GM13977 (cell line): ENCODE measurements at regions not wholly inside any gene's neighbourhood (a gene's known extent, or its start where the extent isn't known, plus 50 kb on each side); places are given as distances from the start of the nearest gene placed in this dataset.
"Not testable (repeated sequence)": the region's sequence is repeated elsewhere in the genome, so short reads cannot be mapped to it uniquely, and the experiment has no call there.

Source experiments
- DNase-seq: peaks from one replicate; pipeline ENCODE4 v3.0.0; 2012; ENCODE audit warnings: low spot score
- in situ Hi-C: fragments of 300-500 bp; cut with MboI; formaldehyde crosslinking; loops from one replicate; pipeline ENCODE4 v1.12.0; 2022; ENCODE audit warnings: low sequenced_read_pairs, low pct_unique_long_range_greater_than_20kb, mixed read lengths, inconsistent platforms; ENCODE audit not compliant: unreplicated experiment
- TF ChIP-seq, protein P1 (sequence below): IDR thresholded peaks from 2 replicates; pipeline ENCODE4 v1.5.1; 2012; ENCODE audit warnings: mild to moderate bottlenecking, control low read depth; ENCODE audit not compliant: insufficient read depth; ENCODE audit errors: extremely low read depth, missing control alignments

DNA sequence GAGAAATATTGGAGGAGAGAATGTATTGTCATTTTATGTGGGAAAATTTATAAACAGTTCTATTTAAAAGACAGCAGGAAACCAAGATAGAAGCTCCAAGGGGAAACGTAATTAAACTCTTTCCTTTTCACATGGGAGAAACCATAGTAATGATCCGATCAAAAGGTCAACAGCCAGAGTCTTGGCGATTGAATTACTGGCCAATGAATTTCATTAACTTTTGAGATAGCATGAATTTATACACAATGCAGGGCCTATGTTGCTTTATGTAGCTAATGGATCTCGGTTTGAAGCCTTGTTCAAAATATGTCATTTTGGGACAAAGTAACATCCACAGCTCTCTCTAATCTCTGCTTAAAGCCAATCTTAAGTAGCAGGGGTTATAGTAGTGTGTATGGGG is 897.5 kb upstream of the NDST4 start:
- TF ChIP-seq, protein P1, sequence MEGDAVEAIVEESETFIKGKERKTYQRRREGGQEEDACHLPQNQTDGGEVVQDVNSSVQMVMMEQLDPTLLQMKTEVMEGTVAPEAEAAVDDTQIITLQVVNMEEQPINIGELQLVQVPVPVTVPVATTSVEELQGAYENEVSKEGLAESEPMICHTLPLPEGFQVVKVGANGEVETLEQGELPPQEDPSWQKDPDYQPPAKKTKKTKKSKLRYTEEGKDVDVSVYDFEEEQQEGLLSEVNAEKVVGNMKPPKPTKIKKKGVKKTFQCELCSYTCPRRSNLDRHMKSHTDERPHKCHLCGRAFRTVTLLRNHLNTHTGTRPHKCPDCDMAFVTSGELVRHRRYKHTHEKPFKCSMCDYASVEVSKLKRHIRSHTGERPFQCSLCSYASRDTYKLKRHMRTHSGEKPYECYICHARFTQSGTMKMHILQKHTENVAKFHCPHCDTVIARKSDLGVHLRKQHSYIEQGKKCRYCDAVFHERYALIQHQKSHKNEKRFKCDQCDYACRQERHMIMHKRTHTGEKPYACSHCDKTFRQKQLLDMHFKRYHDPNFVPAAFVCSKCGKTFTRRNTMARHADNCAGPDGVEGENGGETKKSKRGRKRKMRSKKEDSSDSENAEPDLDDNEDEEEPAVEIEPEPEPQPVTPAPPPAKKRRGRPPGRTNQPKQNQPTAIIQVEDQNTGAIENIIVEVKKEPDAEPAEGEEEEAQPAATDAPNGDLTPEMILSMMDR = no peak
- DNase-seq = no peak
- in situ Hi-C loops = no loop called here

DNA sequence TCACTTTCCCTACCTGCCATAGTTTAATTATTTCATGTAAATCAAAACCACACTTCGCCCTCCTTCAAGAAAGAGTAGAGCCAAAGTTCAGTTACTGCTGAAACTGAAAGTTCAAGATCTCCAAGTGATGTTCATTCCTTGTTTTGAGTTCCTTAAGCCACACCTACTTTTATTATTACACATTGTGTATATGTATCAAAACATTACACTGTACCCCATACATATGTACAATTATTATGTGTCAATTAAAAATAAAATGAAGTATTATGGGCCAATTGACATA is 892.3 kb upstream of the NDST4 start:
- DNase-seq = no peak
- in situ Hi-C loops = no loop called here
- TF ChIP-seq, protein P1 = no peak

DNA sequence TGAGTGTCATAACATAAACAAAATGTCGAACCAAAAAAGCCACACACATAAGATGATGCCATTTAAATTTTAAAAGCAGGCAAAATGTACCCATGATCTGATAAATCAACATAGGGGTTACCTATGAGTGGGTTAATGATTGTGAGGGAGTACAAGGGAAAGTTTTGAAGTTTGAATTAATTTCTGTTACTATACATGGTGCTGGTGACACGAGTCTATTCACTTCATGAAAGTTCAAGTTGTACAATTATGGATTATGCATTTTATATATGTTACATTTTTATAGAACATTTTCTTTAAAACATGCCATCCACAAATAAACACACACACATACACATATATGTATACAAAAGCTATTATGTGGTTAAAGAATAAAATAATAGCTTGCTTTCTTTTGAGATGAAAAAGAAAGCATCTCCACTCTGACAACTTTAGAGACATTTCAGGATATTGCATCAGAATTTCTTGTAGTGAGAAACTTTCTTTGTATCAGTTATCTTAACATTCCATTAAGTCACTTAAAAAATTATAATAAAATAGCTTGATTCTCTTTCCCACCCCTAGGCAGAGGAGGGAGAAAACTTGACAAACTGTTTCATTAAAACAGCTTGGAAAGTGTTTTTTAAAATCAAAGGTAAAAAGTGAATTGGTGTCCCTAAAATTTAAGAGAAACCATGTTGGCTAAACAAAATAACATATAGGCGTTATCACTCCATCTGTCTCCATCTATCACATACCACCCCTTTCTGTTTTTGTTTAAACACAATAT is 891.8 kb upstream of the NDST4 start:
- DNase-seq = no peak
- in situ Hi-C loops = no loop called here
- TF ChIP-seq, protein P1 = no peak

DNA sequence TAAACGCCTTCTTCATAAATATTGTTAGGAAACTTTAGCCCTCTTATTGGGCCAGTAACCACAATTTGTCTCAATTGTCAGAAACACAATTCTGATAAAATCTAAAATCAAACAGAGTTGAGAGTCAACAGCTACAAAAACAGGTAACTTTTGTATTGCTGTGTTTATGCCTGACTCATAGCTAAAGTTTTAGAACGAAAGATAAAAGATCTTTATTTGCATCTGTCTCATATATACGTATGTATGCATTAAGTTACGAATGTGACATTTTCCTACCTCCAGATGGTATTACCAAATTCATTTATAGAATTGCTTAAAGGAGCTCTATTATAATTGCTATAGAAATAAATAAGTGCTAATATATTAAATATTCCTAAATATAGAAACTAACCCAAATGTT is 887.9 kb upstream of the NDST4 start:
- no peak for DNase-seq
- TF ChIP-seq, protein P1 = no peak
- in situ Hi-C loops = no loop called here

DNA sequence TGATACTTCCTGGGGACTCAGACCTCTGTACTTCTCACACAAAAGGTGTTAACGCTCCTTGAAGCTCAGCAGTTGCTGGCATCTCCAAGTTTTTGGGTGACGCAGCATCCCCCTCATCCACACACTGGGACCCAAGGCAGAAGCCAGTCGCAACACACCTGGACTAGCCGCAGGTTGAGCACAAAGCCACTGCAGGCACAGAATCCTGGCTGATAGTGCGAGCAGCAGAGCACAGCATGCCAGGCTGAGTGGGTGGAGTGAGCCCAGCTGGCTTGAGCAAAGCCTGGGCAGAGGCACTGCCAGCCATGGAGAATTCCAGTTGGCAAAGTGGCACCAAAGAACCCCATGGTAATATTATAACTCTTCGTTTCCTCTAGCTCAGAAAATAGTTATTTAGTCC is 873.2 kb upstream of the NDST4 start:
- no peak for DNase-seq
- TF ChIP-seq, protein P1 = no peak
- in situ Hi-C loops = no loop called here

DNA sequence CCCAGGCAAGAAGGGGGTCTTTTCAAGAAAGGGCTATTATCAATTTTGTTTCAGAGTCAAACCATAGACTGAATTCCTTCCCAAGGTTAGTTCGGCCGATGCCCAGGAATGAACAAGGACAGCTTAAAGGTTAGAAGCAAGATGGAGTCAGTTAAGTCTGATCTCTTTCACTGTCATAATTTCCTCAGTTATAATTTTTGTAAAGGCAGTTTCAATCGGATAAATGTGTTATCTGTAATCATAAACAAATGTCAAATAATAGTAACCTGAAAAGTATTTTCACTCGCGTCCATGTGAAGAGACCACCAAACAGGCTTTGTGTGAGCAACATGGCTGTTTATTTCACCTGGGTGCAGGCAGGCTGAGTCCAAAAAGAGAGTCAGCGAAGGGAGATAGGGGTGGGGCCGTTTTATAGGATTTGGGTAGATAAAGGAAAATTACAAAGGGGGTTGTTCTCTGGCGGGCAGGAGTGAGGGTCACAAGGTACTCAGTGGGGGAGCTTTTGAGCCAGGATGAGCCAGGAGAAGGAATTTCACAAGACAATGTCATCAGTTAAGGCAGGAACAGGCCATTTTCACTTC is 862.1 kb upstream of the NDST4 start:
- DNase-seq, in situ Hi-C loops: not testable (repeated sequence)

DNA sequence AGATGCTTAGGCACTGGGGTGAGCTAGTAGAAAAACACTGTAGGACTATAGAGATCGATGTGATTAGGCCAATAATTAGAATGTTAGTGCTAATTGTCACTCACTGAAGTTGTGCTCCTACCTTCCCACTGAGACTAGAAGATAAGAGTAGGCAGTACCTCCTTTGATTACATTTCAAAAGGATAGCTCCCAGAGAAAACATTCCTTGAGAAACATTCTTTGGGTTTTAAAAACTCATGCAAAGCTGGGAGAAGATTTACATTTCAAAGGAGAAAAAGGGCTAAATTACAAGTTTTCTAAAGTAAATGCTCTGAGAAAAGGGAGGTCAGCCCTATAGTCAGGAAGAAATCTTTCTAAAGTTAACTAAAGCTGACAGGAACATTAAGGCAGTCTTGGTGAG is 860.3 kb upstream of the NDST4 start:
- in situ Hi-C loops = no loop called here
- TF ChIP-seq, protein P1 = no peak
- DNase-seq = no peak
